RWPE1 (cell line): ENCODE measurements at regions not wholly inside any gene's neighbourhood (a gene's known extent, or its start where the extent isn't known, plus 50 kb on each side); places are given as distances from the start of the nearest gene placed in this dataset.

Source experiments
- CTCF ChIA-PET: fragments of 350-600 bp; sonication (Branson Sonifier 250); formaldehyde crosslinking; extraction: SDS; loops from one replicate; lab custom pipeline; 2021; lab: Yijun Ruan, JAX
- POLR2A ChIA-PET: fragments of 400-600 bp; formaldehyde crosslinking; extraction: SDS; loops from one replicate; lab custom pipeline; 2020; ENCODE audit warnings: antibody characterized with exemption; ENCODE audit not compliant: low non-redundant PET; lab: Yijun Ruan, JAX
- DNase-seq: peaks from one replicate; pipeline ENCODE4 v3.0.0; 2012; ENCODE audit warnings: low spot score
- H3K27ac ChIP-seq: fragments of 450-650 bp; 2 replicates; pipeline ENCODE4 v1.5.1; 2017
- TF ChIP-seq, protein P1 (sequence below): fragments of 450-650 bp; conservative IDR thresholded peaks from 2 replicates; pipeline ENCODE4 v1.5.1; 2017; ENCODE audit warnings: low read depth, mild to moderate bottlenecking

DNA sequence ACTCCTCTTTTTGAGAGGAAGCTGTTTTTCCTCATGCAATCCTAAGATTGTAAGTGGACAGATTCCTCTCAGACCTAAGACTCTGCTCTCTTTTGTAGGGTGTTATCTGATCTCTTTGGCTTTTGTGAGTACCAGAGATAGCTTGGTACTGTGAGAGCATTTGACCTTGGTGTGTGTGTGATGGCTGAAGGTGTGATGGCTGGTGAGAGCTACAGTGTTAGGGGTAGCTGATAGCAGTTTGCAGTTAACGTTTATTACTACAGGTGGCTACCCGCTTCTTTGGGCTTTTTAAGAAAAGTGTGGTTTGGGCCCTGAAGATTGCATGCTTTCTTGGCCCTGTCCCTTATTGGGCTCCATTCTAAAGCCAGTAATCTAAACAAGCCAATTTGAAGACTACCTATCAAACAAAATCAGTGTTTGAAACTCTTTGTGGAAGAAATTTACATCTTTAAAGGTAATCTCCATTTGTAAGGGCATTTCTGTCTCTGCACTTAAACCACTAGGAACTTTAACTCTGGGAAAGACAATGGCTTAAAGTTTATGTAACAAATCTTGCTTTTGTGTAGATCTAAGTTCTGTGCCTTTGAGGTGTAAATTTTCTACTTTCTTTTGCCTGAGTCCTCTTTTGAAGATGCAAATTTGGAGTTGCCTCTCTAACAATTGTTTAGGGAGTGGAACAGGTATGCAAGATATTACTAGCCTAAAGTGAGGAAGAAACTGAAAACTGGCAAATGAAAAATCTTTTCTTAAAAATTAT lies 85.3 kb upstream of the SERBP1 start:
- no peak overlapping the region for H3K27ac ChIP-seq
- ChIA-PET CTCF (no interaction called here), POLR2A (no interaction called here)
- TF ChIP-seq, protein P1, sequence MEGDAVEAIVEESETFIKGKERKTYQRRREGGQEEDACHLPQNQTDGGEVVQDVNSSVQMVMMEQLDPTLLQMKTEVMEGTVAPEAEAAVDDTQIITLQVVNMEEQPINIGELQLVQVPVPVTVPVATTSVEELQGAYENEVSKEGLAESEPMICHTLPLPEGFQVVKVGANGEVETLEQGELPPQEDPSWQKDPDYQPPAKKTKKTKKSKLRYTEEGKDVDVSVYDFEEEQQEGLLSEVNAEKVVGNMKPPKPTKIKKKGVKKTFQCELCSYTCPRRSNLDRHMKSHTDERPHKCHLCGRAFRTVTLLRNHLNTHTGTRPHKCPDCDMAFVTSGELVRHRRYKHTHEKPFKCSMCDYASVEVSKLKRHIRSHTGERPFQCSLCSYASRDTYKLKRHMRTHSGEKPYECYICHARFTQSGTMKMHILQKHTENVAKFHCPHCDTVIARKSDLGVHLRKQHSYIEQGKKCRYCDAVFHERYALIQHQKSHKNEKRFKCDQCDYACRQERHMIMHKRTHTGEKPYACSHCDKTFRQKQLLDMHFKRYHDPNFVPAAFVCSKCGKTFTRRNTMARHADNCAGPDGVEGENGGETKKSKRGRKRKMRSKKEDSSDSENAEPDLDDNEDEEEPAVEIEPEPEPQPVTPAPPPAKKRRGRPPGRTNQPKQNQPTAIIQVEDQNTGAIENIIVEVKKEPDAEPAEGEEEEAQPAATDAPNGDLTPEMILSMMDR: no peak
- DNase-seq: no peak

DNA sequence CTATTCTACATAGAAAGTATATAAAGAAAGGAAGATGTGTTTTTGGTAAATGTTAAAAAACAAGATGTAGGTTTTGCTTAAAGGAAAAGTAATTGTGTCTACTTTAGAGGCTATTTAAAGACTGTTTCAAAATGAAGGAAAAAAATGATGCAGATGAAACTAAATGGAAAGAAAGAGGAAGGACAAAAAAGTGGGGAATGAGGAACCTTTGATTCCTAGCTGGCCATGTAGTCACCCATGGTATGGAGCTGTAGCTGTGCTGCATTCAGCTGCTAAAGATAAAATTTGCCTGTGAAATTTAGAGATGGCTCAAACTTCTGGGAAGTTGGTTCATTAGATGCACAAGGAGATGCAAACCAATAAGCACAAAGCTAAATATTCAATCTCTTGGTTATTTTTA lies 86.8 kb upstream of the SERBP1 start:
- TF ChIP-seq, protein P1: no peak
- no peak for DNase-seq
- no peak overlapping the region for H3K27ac ChIP-seq
- ChIA-PET POLR2A (interaction anchor here (1.2 kb wide), 1 partner anchor 169 kb away, joined by 3 read pairs; no protein-coding TSS in a partner anchor), CTCF (interaction anchor here (0.7 to 1.3 kb wide), 2 partner anchors 17 to 116 kb away, joined by 3 read pairs; no protein-coding TSS in a partner anchor)

DNA sequence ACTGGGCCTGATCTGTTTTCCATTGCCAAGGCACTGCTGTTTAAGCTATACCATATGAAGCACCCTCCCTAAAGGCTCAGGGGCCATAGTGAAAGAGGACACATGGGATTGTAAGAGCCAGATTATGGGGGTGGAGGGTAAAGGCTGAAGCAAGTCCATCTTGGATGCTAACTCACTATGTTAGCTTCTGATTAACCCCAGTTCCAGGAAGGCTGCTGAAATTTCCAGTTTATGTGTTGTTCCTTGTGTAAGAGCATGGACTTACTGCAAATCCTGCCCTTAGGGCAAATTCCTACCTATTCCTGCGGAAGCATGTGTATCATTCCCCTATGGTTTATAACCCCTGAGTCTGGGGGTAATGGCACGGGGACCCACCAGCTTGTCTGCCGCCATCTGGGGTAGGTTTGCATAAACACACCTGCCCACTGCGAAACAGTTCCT lies 91.8 kb upstream of the SERBP1 start:
- no peak overlapping the region for H3K27ac ChIP-seq
- TF ChIP-seq, protein P1: no peak
- no peak for DNase-seq
- ChIA-PET POLR2A (no interaction called here), CTCF (no interaction called here)

DNA sequence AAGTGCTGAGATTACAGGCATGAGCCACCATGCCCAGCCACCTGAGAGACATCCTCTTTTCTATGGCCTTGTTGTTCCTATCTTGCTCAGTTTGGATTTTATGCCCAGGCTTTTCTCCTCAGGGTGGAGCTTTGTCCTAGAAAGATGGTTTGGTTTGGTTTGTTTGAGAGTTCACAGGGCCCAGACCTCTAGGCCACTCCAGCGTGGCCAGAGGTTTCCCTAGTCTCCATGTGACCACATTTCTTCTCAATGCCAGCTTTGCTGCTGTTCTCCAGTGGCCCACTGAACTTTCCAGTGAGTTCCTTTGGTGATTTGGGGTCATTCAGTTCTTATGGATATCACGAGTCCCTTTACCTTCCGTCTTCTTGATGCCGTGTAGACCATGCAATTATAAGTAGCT lies 92.6 kb upstream of the SERBP1 start:
- H3K27ac ChIP-seq: no peak overlapping the region
- TF ChIP-seq, protein P1: no peak
- no peak for DNase-seq
- ChIA-PET CTCF (interaction anchor here (0.7 to 1.4 kb wide), 2 partner anchors 39 to 207 kb away, joined by 3 read pairs; no protein-coding TSS in a partner anchor), POLR2A (no interaction called here)

DNA sequence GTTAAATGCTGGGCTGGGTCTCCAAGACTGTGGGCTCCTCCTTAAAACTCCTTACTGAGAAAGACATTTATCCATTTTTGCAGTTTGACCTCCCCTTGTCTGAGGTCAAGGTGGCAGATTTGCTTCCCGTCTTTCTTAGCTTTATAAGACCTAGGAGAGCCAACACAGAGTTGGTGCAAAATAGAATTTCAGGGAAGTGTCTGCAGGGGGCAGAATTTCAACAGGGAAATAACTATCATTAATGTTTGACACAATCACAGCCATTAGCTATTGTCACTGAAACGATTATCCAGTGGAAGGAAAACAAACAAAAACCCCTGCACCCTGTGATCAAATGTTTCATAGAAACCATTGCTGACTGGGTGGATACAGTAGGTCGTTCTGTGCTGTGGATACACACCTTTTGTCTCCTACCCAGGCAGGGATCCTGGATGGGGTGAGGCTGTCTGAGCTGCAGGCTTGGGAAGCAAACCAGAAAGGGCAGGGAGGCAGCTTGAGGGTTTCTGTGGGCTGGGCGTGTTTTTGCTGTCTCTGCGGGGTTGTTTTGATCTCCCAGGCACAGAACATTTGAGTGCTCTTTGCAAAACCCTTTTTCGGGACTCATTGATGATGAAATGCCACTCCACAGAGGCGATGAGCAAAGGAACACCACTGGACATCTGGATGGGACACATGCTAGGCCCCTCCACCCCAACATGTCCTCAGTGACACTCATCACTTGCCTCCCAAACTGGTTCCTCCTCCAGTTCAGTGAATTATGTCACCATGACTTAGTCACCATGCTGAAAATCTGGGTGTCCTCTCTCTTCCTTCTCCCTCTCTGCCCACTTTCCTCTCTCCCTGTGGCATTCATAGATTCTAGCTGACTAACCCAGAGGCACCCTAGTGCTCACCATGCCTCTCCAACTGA lies 94.2 kb upstream of the SERBP1 start:
- no peak for DNase-seq
- TF ChIP-seq, protein P1: no peak
- CTCF ChIA-PET: interaction anchor here (0.6 to 1.4 kb wide), 5 partner anchors 12 to 236 kb away, joined by 3 read pairs; no protein-coding TSS in a partner anchor
- no peak overlapping the region for H3K27ac ChIP-seq
- POLR2A ChIA-PET: no interaction called here
